ENCODE measurements at regions not wholly inside any gene's neighbourhood (a gene's known extent, or its start where the extent isn't known, plus 50 kb on each side); places are given as distances from the start of the nearest gene placed in this dataset.

DNA sequence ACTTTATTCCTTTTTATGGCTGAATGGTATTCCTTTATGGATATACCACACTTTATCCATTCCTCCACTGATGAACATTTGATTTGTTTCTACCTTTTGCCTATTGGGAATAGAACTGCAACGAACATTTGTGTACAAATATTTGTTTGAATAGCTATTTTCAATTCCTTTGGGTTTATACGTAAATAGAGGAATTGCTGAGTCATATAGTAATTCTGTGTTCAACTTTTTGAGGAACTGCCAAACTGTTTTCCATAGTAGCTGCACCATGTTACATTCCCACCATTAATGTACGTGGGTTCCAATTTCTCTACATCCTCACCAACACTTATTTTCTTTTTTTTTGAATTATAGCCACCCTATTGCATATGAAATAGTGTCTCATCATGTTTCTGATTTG lies 156.5 kb upstream of the ATP6AP2 start:
- Mint-ChIP-seq H3K9me3 (peaks cover 75% of the 10 kb centered on the region), H3K4me1 (peaks cover 3% of the 10 kb centered on the region), H3K27ac (no peak overlapping the region), H3K27me3 (ENCODE audit: insufficient read depth) (peaks cover 2% of the 10 kb centered on the region), H3K36me3 (ENCODE audit: low read depth) (no peaks in the 10 kb centered on the region), H3K4me3 (no peak overlapping the region)
- Histone ChIP-seq H3K27ac (ENCODE audit: low read depth, low read length) (no peak overlapping the region), H3K4me1 (ENCODE audit: control insufficient read depth, insufficient read depth, low read length) (no peaks in the 10 kb centered on the region), H3K9ac (ENCODE audit: extremely low read depth, low read length, poor library complexity, severe bottlenecking) (no peak overlapping the region), H3K36me3 (ENCODE audit: control insufficient read depth, insufficient read depth, low read length) (no peaks in the 10 kb centered on the region), H3K27me3 (ENCODE audit: control insufficient read depth, insufficient read depth, low read length, poor library complexity, severe bottlenecking) (no peaks in the 10 kb centered on the region), H3K9me3 (ENCODE audit: control insufficient read depth, low read length) (peaks cover 4% of the 10 kb centered on the region), H3K4me3 (ENCODE audit: low read length) (peak overlapping the region; percentile 29)
- DNase-seq: no peak
- TF ChIP-seq, protein P1, sequence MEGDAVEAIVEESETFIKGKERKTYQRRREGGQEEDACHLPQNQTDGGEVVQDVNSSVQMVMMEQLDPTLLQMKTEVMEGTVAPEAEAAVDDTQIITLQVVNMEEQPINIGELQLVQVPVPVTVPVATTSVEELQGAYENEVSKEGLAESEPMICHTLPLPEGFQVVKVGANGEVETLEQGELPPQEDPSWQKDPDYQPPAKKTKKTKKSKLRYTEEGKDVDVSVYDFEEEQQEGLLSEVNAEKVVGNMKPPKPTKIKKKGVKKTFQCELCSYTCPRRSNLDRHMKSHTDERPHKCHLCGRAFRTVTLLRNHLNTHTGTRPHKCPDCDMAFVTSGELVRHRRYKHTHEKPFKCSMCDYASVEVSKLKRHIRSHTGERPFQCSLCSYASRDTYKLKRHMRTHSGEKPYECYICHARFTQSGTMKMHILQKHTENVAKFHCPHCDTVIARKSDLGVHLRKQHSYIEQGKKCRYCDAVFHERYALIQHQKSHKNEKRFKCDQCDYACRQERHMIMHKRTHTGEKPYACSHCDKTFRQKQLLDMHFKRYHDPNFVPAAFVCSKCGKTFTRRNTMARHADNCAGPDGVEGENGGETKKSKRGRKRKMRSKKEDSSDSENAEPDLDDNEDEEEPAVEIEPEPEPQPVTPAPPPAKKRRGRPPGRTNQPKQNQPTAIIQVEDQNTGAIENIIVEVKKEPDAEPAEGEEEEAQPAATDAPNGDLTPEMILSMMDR (conservative IDR thresholded peaks at IDR 0.05): no peak
- 97 to 100% methylated on average over 1 to 3 of the region's 3 CpGs for WGBS, 2 experiments (ENCODE audit: insufficient coverage in 1 of 2, insufficient read length in 1 of 2)

DNA sequence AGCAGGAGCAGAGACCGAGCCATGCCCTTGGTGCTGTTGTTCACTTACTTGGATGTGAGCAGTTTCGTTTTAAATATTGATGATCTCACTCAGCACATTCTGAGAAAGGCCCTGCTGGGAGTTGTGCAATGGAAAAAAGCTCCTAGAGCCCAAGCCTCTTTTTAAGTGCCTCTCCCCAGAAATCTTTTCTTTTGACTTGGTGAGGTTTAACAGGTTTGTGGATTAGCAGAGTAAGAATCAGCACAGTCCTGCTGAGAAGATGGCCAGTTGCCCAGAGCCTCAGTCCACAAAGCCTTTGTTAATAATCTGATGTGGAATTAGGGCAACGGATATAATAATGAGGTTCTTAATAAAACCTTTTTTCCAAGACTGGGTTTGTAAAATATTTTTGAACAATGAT lies 157.5 kb upstream of the ATP6AP2 start:
- Mint-ChIP-seq H3K4me3 (no peak overlapping the region), H3K4me1 (peaks cover 3% of the 10 kb centered on the region), H3K9me3 (peaks cover 67% of the 10 kb centered on the region), H3K27me3 (ENCODE audit: insufficient read depth) (peaks cover 2% of the 10 kb centered on the region), H3K27ac (no peak overlapping the region), H3K36me3 (ENCODE audit: low read depth) (no peaks in the 10 kb centered on the region)
- no peak overlapping the region for H3K27ac ChIP-seq (ENCODE audit: low read depth, low read length)
- H3K9me3 ChIP-seq (ENCODE audit: control insufficient read depth, low read length): peaks cover 4% of the 10 kb centered on the region
- no peak overlapping the region for H3K4me3 ChIP-seq (ENCODE audit: low read length)
- 83 to 89% methylated on average over 1 to 3 of the region's 3 CpGs for WGBS, 2 experiments (ENCODE audit: insufficient coverage in 1 of 2, insufficient read length in 1 of 2)
- H3K4me1 ChIP-seq (ENCODE audit: control insufficient read depth, insufficient read depth, low read length): no peaks in the 10 kb centered on the region
- TF ChIP-seq, protein P1 (conservative IDR thresholded peaks at IDR 0.05): no peak
- no peaks in the 10 kb centered on the region for H3K36me3 ChIP-seq (ENCODE audit: control insufficient read depth, insufficient read depth, low read length)
- no peaks in the 10 kb centered on the region for H3K27me3 ChIP-seq (ENCODE audit: control insufficient read depth, insufficient read depth, low read length, poor library complexity, severe bottlenecking)
- H3K9ac ChIP-seq (ENCODE audit: extremely low read depth, low read length, poor library complexity, severe bottlenecking): no peak overlapping the region
- no peak for DNase-seq

DNA sequence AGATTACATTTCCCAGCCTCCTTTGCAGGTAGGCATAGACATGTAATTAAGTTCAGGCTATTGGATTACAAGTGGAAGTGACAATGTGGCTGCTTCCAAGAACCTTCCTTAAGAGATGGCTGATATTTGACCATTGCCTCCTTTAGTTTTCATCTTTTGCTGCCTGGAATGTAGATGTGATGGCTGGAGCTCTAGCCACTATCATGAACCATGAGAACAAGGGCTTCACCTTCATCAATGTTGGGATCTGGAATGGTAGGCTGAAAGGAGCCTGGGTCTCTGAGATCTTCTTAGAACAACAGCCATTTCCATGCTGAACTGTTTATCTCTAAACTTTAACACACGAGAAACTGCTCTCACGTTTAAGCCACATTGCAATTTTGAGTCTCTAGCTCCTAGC lies 158.7 kb upstream of the ATP6AP2 start:
- Mint-ChIP-seq H3K27ac (no peak overlapping the region), H3K4me3 (no peak overlapping the region), H3K4me1 (peaks cover 3% of the 10 kb centered on the region), H3K27me3 (ENCODE audit: insufficient read depth) (peaks cover 2% of the 10 kb centered on the region), H3K36me3 (ENCODE audit: low read depth) (no peaks in the 10 kb centered on the region), H3K9me3 (peaks cover 61% of the 10 kb centered on the region)
- Histone ChIP-seq H3K4me3 (ENCODE audit: low read length) (no peak overlapping the region), H3K9ac (ENCODE audit: extremely low read depth, low read length, poor library complexity, severe bottlenecking) (no peak overlapping the region), H3K36me3 (ENCODE audit: control insufficient read depth, insufficient read depth, low read length) (no peaks in the 10 kb centered on the region), H3K9me3 (ENCODE audit: control insufficient read depth, low read length) (peaks cover 4% of the 10 kb centered on the region), H3K27me3 (ENCODE audit: control insufficient read depth, insufficient read depth, low read length, poor library complexity, severe bottlenecking) (no peaks in the 10 kb centered on the region), H3K4me1 (ENCODE audit: control insufficient read depth, insufficient read depth, low read length) (no peaks in the 10 kb centered on the region), H3K27ac (ENCODE audit: low read depth, low read length) (no peak overlapping the region)
- WGBS, 2 experiments (ENCODE audit: insufficient coverage in 1 of 2, insufficient read length in 1 of 2): 95% methylated on average over 2 of the region's 2 CpGs; no CpG with 5 or more reads in 1 of the 2 experiments
- DNase-seq: no peak
- TF ChIP-seq, protein P1 (conservative IDR thresholded peaks at IDR 0.05): no peak

Data from endodermal cell (in vitro differentiated cells).